ENCODE measurements at regions not wholly inside any gene's neighbourhood (a gene's known extent, or its start where the extent isn't known, plus 50 kb on each side); places are given as distances from the start of the nearest gene placed in this dataset.

GRCh38 chr11:23391031-23391430, 530.8 kb upstream of the CCDC179 start:
- TF ChIP-seq POLR2A (IDR thresholded peaks at IDR 0.05; ENCODE audit: low read depth, low read length) (no peak), SPI1 (IDR thresholded peaks at IDR 0.05; ENCODE audit: low read depth, low read length) (no peak)
